ENCODE measurements at regions not wholly inside any gene's neighbourhood (a gene's known extent, or its start where the extent isn't known, plus 50 kb on each side); places are given as distances from the start of the nearest gene placed in this dataset.

DNA sequence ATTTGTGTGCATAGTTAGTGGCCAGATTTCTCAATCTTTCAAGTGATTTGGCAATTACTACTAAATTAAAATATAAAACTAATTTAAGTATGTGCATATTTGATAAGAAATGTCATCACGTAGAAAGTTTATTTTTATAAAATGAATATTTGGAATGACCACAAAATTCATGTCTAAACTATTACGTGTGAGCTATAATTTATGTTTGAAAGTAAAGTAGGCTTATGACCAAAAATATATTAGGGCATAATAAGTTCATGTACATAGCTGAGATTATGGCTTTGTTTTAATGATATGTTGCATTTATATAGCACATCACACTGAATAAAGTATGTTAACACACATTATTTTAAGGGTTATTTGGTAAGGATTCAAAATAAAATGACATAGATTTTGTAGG lies 1532.6 kb downstream of the C4orf33 start:
- H3K27me3 ChIP-seq (replicated peaks; ENCODE audit: insufficient read depth), result no peaks in the 10 kb centered on the region
- no peak overlapping the region for H3K4me3 ChIP-seq
- H3K27ac ChIP-seq, result no peak overlapping the region
- no peaks in the 10 kb centered on the region for H3K4me1 ChIP-seq (replicated peaks)
- 60% methylated on average over 2 of the region's 2 CpGs for WGBS
- no peak for TF ChIP-seq POLR2A (IDR thresholded peaks at IDR 0.05)
- TF ChIP-seq, protein P1, sequence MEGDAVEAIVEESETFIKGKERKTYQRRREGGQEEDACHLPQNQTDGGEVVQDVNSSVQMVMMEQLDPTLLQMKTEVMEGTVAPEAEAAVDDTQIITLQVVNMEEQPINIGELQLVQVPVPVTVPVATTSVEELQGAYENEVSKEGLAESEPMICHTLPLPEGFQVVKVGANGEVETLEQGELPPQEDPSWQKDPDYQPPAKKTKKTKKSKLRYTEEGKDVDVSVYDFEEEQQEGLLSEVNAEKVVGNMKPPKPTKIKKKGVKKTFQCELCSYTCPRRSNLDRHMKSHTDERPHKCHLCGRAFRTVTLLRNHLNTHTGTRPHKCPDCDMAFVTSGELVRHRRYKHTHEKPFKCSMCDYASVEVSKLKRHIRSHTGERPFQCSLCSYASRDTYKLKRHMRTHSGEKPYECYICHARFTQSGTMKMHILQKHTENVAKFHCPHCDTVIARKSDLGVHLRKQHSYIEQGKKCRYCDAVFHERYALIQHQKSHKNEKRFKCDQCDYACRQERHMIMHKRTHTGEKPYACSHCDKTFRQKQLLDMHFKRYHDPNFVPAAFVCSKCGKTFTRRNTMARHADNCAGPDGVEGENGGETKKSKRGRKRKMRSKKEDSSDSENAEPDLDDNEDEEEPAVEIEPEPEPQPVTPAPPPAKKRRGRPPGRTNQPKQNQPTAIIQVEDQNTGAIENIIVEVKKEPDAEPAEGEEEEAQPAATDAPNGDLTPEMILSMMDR (IDR thresholded peaks at IDR 0.05), result no peak
- TF ChIP-seq POLR2AphosphoS5 (IDR thresholded peaks at IDR 0.05), result no peak
- no peaks in the 10 kb centered on the region for H3K9me3 ChIP-seq
- no peak for DNase-seq (ENCODE audit: low spot score)
- intact Hi-C loops (cut with DNase I), result no loop called here
- no peaks in the 10 kb centered on the region for H3K36me3 ChIP-seq

DNA sequence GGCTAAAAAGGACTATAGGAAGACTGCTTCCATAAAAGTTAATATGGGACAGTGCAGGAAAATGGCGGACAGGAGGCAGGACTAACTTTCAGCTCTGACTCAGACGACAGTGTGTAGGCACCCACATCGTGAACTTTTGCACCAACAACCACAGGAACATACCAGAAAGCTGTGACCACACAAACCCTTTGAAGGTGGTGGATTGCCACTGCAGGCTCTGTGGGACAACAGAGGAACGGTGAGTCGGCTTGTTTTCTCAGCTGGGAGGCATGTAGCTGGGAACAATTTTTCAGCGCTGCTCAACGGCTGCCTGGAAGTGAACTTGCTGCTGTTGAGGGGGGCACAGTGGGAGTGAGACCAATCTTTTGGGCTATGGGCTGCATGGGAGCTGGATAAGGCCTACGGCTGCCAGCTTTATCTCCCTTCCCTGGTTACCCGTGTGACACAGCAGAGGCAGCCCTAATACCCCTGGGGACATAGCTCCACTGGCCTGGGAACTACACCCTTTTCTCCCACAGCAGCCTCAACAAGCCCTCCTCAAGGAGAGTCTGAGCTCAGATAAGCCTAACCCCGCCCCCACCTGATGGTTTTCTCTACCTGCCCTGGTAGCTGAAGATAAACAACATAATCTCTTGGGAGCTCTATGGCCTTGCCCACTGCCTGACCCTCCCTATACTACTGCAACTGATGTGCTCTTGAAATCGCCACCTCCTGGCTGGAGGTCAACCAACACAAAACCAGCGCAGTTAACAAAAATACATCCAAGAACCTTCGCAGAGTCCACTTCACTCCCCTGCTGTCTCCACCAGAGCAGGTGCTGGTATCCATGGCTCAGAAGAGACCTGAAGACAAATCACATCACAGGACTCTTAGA lies 1537.0 kb downstream of the C4orf33 start:
- H3K36me3 ChIP-seq, result no peaks in the 10 kb centered on the region

DNA sequence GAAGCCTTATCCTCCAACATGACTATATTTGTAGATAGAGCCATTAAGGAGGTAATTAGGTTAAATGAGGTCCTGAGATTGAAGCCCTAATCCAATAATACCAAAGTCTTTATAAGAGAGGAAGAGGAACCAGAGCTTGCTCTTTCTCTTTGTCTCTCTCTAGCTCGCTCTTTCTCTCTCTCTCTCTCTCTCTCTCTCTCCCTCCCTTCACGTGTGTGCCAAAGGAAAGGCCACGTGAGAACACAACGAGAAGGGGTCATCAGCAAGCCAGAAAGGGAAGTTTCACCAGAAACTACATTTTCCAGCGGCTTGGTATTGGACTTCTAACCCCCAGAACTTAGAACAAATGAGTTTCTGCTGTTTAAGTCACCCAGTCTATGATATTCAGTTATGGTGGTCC lies 1540.5 kb downstream of the C4orf33 start:
- H3K27ac ChIP-seq, result no peak overlapping the region
- intact Hi-C loops (cut with DNase I), result no loop called here
- DNase-seq (ENCODE audit: low spot score), result no peak
- no peak for TF ChIP-seq POLR2A (IDR thresholded peaks at IDR 0.05)
- no peak for TF ChIP-seq POLR2AphosphoS5 (IDR thresholded peaks at IDR 0.05)
- TF ChIP-seq, protein P1 (IDR thresholded peaks at IDR 0.05), result no peak
- H3K36me3 ChIP-seq, result no peaks in the 10 kb centered on the region
- 62% methylated on average over 5 of the region's 5 CpGs for WGBS
- no peaks in the 10 kb centered on the region for H3K4me1 ChIP-seq (replicated peaks)
- H3K27me3 ChIP-seq (replicated peaks; ENCODE audit: insufficient read depth), result no peaks in the 10 kb centered on the region
- H3K9me3 ChIP-seq, result no peaks in the 10 kb centered on the region
- H3K4me3 ChIP-seq, result no peak overlapping the region

More for the DNA sequence above, 1537.0 kb downstream of the C4orf33 start:
- H3K27ac ChIP-seq, result no peak overlapping the region
- TF ChIP-seq POLR2A (IDR thresholded peaks at IDR 0.05) (no peak), POLR2AphosphoS5 (IDR thresholded peaks at IDR 0.05) (no peak)
- TF ChIP-seq, protein P1 (IDR thresholded peaks at IDR 0.05), result no peak
- H3K9me3 ChIP-seq, result no peaks in the 10 kb centered on the region
- 89% methylated on average over 13 of the region's 13 CpGs for WGBS
- no peak for DNase-seq (ENCODE audit: low spot score)
- H3K4me3 ChIP-seq, result no peak overlapping the region
- intact Hi-C loops (cut with DNase I), result no loop called here
- no peaks in the 10 kb centered on the region for H3K4me1 ChIP-seq (replicated peaks)
- H3K27me3 ChIP-seq (replicated peaks; ENCODE audit: insufficient read depth), result no peaks in the 10 kb centered on the region

DNA sequence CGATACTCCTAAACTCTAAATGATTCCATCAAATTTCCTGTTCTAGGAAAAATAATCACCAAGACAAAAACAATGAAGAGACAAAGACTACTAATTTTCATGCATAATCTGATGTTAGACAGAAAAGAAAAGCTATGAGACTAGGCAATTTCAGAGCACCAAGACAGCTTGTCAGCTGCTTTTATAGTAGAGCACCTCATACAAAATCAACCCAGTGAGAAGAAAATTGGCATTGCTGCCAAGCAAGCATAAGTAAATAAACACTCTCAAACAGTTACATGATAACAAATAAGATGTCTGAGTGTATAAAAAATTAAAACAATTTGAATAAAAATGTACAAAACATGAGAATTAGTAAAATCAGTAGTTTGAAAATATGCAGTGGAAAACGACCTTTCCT lies 1544.6 kb downstream of the C4orf33 start:
- H3K4me1 ChIP-seq (replicated peaks), result no peaks in the 10 kb centered on the region
- H3K27ac ChIP-seq, result no peak overlapping the region
- TF ChIP-seq, protein P1 (IDR thresholded peaks at IDR 0.05), result no peak
- TF ChIP-seq POLR2AphosphoS5 (IDR thresholded peaks at IDR 0.05), result no peak
- no peak for TF ChIP-seq POLR2A (IDR thresholded peaks at IDR 0.05)
- no peak overlapping the region for H3K4me3 ChIP-seq
- H3K27me3 ChIP-seq (replicated peaks; ENCODE audit: insufficient read depth), result no peaks in the 10 kb centered on the region
- no peaks in the 10 kb centered on the region for H3K9me3 ChIP-seq
- intact Hi-C loops (cut with DNase I), result no loop called here
- 74% methylated on average over 2 of the region's 2 CpGs for WGBS
- DNase-seq (ENCODE audit: low spot score), result no peak
- no peaks in the 10 kb centered on the region for H3K36me3 ChIP-seq

DNA sequence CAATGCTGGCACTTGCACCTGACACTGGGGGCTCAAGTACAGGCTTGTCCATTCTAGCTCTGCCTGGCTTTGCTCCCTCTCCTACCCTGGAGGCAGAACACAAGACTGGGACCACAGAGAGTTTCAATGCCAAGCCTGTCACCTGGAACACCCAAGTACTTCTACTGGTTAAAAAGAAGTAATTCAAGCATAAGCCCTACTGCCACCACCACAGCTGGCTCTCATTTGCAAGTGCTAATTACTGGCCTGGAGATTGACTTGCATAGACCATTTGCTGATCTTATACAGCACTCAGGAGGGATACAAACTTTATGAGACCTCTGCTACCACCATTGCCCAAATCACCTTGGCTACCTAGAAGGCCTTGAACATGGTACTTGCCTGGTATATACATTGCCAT lies 1550.9 kb downstream of the C4orf33 start:
- no peak for TF ChIP-seq POLR2A (IDR thresholded peaks at IDR 0.05)
- TF ChIP-seq, protein P1 (IDR thresholded peaks at IDR 0.05), result no peak
- no peak for TF ChIP-seq POLR2AphosphoS5 (IDR thresholded peaks at IDR 0.05)
- no peaks in the 10 kb centered on the region for H3K36me3 ChIP-seq
- H3K4me1 ChIP-seq (replicated peaks), result no peaks in the 10 kb centered on the region
- no peaks in the 10 kb centered on the region for H3K27me3 ChIP-seq (replicated peaks; ENCODE audit: insufficient read depth)
- no peak overlapping the region for H3K27ac ChIP-seq
- no peak overlapping the region for H3K4me3 ChIP-seq
- intact Hi-C loops (cut with DNase I), result no loop called here
- no peaks in the 10 kb centered on the region for H3K9me3 ChIP-seq
- no peak for DNase-seq (ENCODE audit: low spot score)
